Testis (tissue), 2 donors: ENCODE measurements at regions not wholly inside any gene's neighbourhood (a gene's known extent, or its start where the extent isn't known, plus 50 kb on each side); places are given as distances from the start of the nearest gene placed in this dataset.
"Not testable (repeated sequence)": the region's sequence is repeated elsewhere in the genome, so short reads cannot be mapped to it uniquely, and the experiment has no call there.

Source experiments
- DNase-seq: peaks from one replicate; pipeline ENCODE4 v3.0.0-alpha.2; 2019
- H3K27ac ChIP-seq, 2 donors: fragments of 200-600 bp; sonication (generic); one replicate each; pipeline ENCODE4 v1.5.1; 2019
- H3K27me3 ChIP-seq: fragments of 200-600 bp; sonication (generic); one replicate; pipeline ENCODE4 v1.5.1; 2019
- H3K36me3 ChIP-seq: fragments of 200-600 bp; sonication (generic); one replicate; pipeline ENCODE4 v1.5.1; 2017; ENCODE audit warnings: low read depth; ENCODE audit errors: missing control alignments
- H3K4me1 ChIP-seq: fragments of 200-600 bp; sonication (generic); one replicate; pipeline ENCODE4 v1.5.1; 2019
- H3K4me3 ChIP-seq, 2 donors: fragments of 200-600 bp; sonication (generic); one replicate each; pipeline ENCODE4 v1.5.1; 2017 to 2019
- H3K9me3 ChIP-seq: fragments of 200-600 bp; sonication (generic); one replicate; pipeline ENCODE4 v1.5.1; 2017
- CTCF ChIP-seq, 3 experiments: fragments of 450-650 bp in 2 of 3; fragments of 200-600 bp in 1 of 3; sonication (generic) in 1 of 3; IDR thresholded peaks; one replicate each; pipeline ENCODE4 v1.5.1; 2016 to 2019; ENCODE audit warnings: antibody characterized with exemption in 3 of 3, mild to moderate bottlenecking in 2 of 3, moderate library complexity in 1 of 3
- POLR2A ChIP-seq: fragments of 450-650 bp; IDR thresholded peaks from one replicate; pipeline ENCODE4 v1.6.1; 2017; ENCODE audit warnings: antibody characterized with exemption, mild to moderate bottlenecking, moderate library complexity
- WGBS, 2 donors: methylation state at CpG; one replicate each; pipeline ENCODE4 v1.1.5; 2018; 5-methylcytosine and 5-hydroxymethylcytosine counted together
- intact Hi-C: fragments of 100-400 bp; cut with DNase I; formaldehyde crosslinking; loops from one replicate; pipeline ENCODE4 v1.15.1; 2023; ENCODE audit warnings: low total_unique reads

- DNase-seq: no peak
- Histone ChIP-seq H3K9me3 (no peaks in the 10 kb centered on the region), H3K36me3 (no peaks in the 10 kb centered on the region), H3K27me3 (no peaks in the 10 kb centered on the region), H3K27ac (no peak overlapping the region), H3K4me1 (peaks cover 6% of the 10 kb centered on the region), H3K4me3 (no peak overlapping the region)
- 94 to 96% methylated on average over 8 of the region's 8 CpGs for WGBS, 2 donors
- intact Hi-C loops: no loop called here
- TF ChIP-seq CTCF (IDR thresholded peaks at IDR 0.05): no peak
- no peak for TF ChIP-seq POLR2A
Measured at GRCh38 chr13:28607187-28607955, 51.6 kb upstream of the POMP start.

- H3K27me3 ChIP-seq: no peaks in the 10 kb centered on the region
- no peak overlapping the region for H3K27ac ChIP-seq
- H3K4me1 ChIP-seq: peaks cover 6% of the 10 kb centered on the region
- no peaks in the 10 kb centered on the region for H3K36me3 ChIP-seq
- no peak for DNase-seq
- no peak for TF ChIP-seq POLR2A
- no peak for TF ChIP-seq CTCF (IDR thresholded peaks at IDR 0.05)
- 86 to 87% methylated on average over 5 of the region's 5 CpGs for WGBS, 2 donors
- intact Hi-C loops: no loop called here
- H3K9me3 ChIP-seq: no peaks in the 10 kb centered on the region
- H3K4me3 ChIP-seq: no peak overlapping the region
Measured at GRCh38 chr13:28606466-28606865, 52.5 kb upstream of the POMP start.

GRCh38 chr13:28605147-28605546, 53.8 kb upstream of the POMP start:
- H3K27me3 ChIP-seq, H3K4me3 ChIP-seq, DNase-seq, H3K9me3 ChIP-seq, H3K36me3 ChIP-seq, H3K27ac ChIP-seq, intact Hi-C loops, H3K4me1 ChIP-seq: not testable (repeated sequence)
- WGBS, 2 donors: 91 to 93% methylated on average over 3 of the region's 3 CpGs

GRCh38 chr13:28603043-28603664, 55.8 kb upstream of the POMP start:
- WGBS, 2 donors: 48 to 52% methylated on average over 6 of the region's 6 CpGs
- no peak for DNase-seq
- H3K27me3 ChIP-seq: no peaks in the 10 kb centered on the region
- intact Hi-C loops: no loop called here
- no peaks in the 10 kb centered on the region for H3K9me3 ChIP-seq
- H3K36me3 ChIP-seq: no peaks in the 10 kb centered on the region
- peak overlapping the region in 1 of 2 donors; percentile 45 for H3K27ac ChIP-seq
- peaks cover 6% of the 10 kb centered on the region for H3K4me1 ChIP-seq
- no peak overlapping the region for H3K4me3 ChIP-seq
- no peak for TF ChIP-seq CTCF (IDR thresholded peaks at IDR 0.05)
- no peak for TF ChIP-seq POLR2A

- intact Hi-C loops: no loop called here
- Histone ChIP-seq H3K4me1 (peaks cover 6% of the 10 kb centered on the region), H3K36me3 (no peaks in the 10 kb centered on the region), H3K9me3 (no peaks in the 10 kb centered on the region), H3K4me3 (no peak overlapping the region), H3K27ac (peak overlapping the region in 1 of 2 donors; percentile 45), H3K27me3 (no peaks in the 10 kb centered on the region)
- DNase-seq: no peak
- 80 to 86% methylated on average over 2 of the region's 2 CpGs for WGBS, 2 donors
- no peak for TF ChIP-seq CTCF (IDR thresholded peaks at IDR 0.05)
- no peak for TF ChIP-seq POLR2A
Measured at GRCh38 chr13:28602580-28602979, 56.4 kb upstream of the POMP start.
